Right ventricle myocardium superior (tissue), 1 donor: ENCODE measurements at regions not wholly inside any gene's neighbourhood (a gene's known extent, or its start where the extent isn't known, plus 50 kb on each side); places are given as distances from the start of the nearest gene placed in this dataset.

Experiments
- ATAC-seq: fragments of 200-7000 bp; cut with Tn5 transposase; one replicate; pipeline ENCODE4 v1.9.1; 2020; ENCODE audit warnings: mild to moderate bottlenecking; ENCODE audit not compliant: poor library complexity
- DNase-seq: peaks from one replicate; pipeline ENCODE4 v3.0.0-alpha.2; 2020
- intact Hi-C: fragments of 100-400 bp; cut with DNase I; formaldehyde crosslinking; loops from one replicate; pipeline ENCODE4 v1.11.2; 2022
- donor health status: DM: no; HTN: yes; CAD: no; lungs with severe emphysema.

DNA sequence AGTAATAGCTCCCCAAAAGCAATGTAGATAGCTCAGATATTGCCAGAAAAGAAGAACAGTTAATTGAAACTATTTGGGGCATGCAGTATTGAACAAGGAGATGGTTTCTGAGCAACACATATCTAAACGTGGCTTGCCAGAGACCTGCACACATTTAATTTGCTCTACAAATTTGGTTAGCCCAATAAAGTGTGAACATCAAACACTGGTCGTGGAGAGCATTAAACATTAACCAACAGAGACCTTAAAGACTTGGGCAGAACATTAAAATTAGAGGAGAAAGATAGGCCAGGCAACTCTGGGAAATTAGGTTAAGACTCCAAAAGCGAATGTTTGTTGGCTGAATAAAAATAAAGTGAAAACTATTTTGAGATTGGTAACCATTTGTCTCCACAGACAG, 61.6 kb upstream of the ARID5B start:
- intact Hi-C loops, result no loop called here
- ATAC-seq, result no peak

DNA sequence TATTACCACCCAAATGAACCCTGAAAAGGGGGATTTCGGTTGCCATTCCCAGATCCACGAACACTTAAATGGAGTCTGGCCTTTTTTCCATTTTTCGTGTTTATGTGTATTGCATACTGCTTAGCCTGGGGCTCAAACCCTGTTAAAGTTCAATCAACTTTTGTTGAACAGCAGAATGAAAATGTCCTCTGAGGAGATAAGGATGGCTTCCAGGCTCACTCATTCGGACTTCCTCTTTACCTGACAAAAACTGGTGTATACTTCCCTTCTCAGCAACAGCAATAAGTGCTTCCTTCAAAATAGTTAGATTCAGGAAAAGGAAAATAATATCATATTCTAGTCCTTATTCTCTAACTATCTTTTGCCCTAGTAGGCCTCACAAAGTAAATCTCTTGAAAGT, 61.1 kb upstream of the ARID5B start:
- intact Hi-C loops, result no loop called here

More for the DNA sequence above, 61.6 kb upstream of the ARID5B start:
- no peak for DNase-seq

DNA sequence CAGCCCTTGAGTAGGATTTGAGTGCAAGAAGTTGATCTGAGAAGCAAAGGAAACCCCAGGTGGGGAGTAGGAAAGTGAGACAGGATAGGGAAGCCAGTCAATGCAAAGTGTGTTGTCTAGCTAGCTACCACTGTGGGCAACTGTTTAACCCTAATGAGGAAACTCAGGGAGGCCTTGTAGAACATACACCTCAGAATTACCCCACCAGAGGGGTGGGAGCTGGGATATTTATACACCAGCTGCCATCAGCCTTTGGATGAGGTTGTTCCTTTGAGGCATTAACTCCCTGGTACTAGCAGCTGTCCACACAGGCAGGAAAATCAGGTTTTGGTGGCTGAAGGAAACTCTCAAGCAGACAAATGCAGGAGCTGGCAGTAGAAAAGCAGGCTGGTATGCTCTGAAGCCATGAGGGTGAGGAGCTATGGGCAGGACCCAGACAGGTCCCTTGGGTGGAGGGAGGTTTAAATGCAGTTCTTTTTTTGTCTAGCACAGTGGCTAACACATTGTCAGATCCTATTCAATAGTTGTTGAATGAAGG, 60.1 kb upstream of the ARID5B start:
- intact Hi-C loops, result no loop called here
- DNase-seq (no peak), ATAC-seq (no peak)

More for the DNA sequence above, 61.1 kb upstream of the ARID5B start:
- ATAC-seq (no peak), DNase-seq (no peak)

DNA sequence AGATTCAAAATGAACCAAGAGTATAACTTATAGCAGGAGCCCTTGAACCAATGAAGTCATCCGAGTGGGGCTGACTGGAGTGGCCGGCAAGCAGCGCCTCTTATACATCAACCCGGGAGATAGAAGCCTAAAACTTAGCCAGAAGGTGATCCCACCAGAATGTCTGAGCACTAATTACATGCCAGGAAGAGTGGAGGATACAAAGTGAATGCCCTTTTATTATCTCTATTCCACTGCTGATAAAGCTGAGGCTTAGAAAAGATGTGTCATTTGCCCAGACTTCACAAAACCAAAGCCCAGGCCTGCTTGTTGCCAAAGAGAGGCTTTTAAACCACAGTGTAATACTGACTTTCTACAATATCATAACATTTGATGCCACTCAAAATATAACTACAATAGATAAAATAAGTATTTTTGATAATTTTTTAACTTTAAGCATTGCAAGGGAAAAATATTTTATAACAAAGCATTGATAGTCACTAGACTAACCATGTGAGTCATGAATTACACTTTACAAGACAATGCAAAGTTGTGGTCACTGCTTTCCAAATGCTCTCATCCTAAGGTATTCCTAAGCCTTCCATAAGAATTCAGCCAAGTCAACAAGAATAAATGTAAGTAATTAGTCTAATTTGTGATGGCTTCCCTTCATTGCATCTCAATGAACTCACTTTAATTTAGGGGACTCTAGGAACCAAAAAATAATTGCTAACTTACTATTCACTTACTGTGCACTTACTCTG, 58.6 kb upstream of the ARID5B start:
- ATAC-seq, result no peak
- intact Hi-C loops, result no loop called here

GRCh38 chr10:61844116-61844822, 57.2 kb upstream of the ARID5B start:
- DNase-seq, result no peak
- no peak for ATAC-seq
- intact Hi-C loops, result no loop called here

More for the DNA sequence above, 58.6 kb upstream of the ARID5B start:
- DNase-seq, result no peak

GRCh38 chr10:61845196-61845949, 56.1 kb upstream of the ARID5B start:
- ATAC-seq (no peak), DNase-seq (no peak)
- intact Hi-C loops, result no loop called here

- DNase-seq, result no peak
- intact Hi-C loops, result no loop called here
- ATAC-seq, result no peak
Measured at GRCh38 chr10:61845950-61846268, 55.6 kb upstream of the ARID5B start.

- ATAC-seq, result no peak
- intact Hi-C loops, result no loop called here
- DNase-seq, result no peak
Measured at GRCh38 chr10:61846370-61847031, 55.0 kb upstream of the ARID5B start.

DNA sequence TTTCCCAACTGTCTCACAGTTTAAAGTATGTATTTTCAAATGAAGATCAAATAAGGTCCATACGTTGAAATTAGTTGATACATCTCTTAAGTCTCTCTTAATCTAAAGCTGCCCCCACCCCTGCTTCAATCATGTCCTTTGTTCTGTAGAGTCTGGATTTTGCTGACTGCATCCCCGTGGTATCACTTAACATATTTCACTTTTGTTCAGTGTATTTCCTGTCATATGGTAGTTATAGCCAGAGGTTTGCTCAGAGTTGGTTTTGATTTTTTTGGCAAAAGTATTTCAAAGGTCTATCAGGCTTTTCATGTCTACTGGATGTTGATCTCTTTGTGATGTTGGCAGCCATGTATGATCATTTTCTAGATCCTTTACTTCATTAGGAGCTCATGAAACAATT, 54.4 kb upstream of the ARID5B start:
- intact Hi-C loops, result no loop called here
- DNase-seq (no peak), ATAC-seq (no peak)

GRCh38 chr10:61847640-61848039, 53.9 kb upstream of the ARID5B start:
- ATAC-seq (no peak), DNase-seq (no peak)
- intact Hi-C loops, result no loop called here

GRCh38 chr10:61850376-61850775, 51.1 kb upstream of the ARID5B start:
- ATAC-seq (no peak), DNase-seq (no peak)
- intact Hi-C loops, result no loop called here
